AG04450 (cell line): ENCODE measurements at regions not wholly inside any gene's neighbourhood (a gene's known extent, or its start where the extent isn't known, plus 50 kb on each side); places are given as distances from the start of the nearest gene placed in this dataset.

Experiments used
- CTCF ChIA-PET: fragments of 300-600, 350-600 bp; formaldehyde crosslinking; extraction: SDS; loops from one replicate; lab custom pipeline; 2022; ENCODE audit warnings: antibody characterized with exemption, inconsistent platforms; lab: Charles Lee
- POLR2A ChIA-PET: fragments of 350-600 bp; formaldehyde crosslinking; extraction: SDS; loops from one replicate; lab custom pipeline; 2021; ENCODE audit warnings: antibody characterized with exemption, inconsistent platforms; lab: Yijun Ruan, JAX
- DNase-seq: peaks from one replicate; pipeline ENCODE4 v3.0.0-alpha.2; 2011; ENCODE audit warnings: low read depth, low spot score
- H3K27ac ChIP-seq: one replicate; pipeline ENCODE4 v1.5.1; 2012; ENCODE audit warnings: low read depth, low read length, control low read depth
- H3K27me3 ChIP-seq: one replicate; pipeline ENCODE4 v1.6.0; 2012; ENCODE audit warnings: low read length; ENCODE audit not compliant: control insufficient read depth, insufficient read depth
- H3K4me3 ChIP-seq: 2 replicates; pipeline ENCODE4 v1.5.1; 2011; ENCODE audit warnings: mild to moderate bottlenecking, low read depth, low read length, control low read depth
- H3K9me3 ChIP-seq: 2 replicates; pipeline ENCODE4 v1.5.1; 2012; ENCODE audit warnings: low read length; ENCODE audit not compliant: control insufficient read depth, insufficient read depth
- TF ChIP-seq, protein P1 (sequence below): IDR thresholded peaks from 2 replicates; pipeline ENCODE4 v1.5.1; 2011; ENCODE audit warnings: low read depth, low read length, control low read depth, inconsistent platforms

GRCh38 chr2:145652036-145652435 is 1132.1 kb upstream of the ZEB2 start:
- Histone ChIP-seq H3K27ac (no peak overlapping the region), H3K27me3 (no peaks in the 10 kb centered on the region), H3K9me3 (no peaks in the 10 kb centered on the region), H3K4me3 (no peak overlapping the region)
- TF ChIP-seq, protein P1, sequence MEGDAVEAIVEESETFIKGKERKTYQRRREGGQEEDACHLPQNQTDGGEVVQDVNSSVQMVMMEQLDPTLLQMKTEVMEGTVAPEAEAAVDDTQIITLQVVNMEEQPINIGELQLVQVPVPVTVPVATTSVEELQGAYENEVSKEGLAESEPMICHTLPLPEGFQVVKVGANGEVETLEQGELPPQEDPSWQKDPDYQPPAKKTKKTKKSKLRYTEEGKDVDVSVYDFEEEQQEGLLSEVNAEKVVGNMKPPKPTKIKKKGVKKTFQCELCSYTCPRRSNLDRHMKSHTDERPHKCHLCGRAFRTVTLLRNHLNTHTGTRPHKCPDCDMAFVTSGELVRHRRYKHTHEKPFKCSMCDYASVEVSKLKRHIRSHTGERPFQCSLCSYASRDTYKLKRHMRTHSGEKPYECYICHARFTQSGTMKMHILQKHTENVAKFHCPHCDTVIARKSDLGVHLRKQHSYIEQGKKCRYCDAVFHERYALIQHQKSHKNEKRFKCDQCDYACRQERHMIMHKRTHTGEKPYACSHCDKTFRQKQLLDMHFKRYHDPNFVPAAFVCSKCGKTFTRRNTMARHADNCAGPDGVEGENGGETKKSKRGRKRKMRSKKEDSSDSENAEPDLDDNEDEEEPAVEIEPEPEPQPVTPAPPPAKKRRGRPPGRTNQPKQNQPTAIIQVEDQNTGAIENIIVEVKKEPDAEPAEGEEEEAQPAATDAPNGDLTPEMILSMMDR = no peak
- CTCF ChIA-PET = interaction anchor here (0.6 to 1.3 kb wide), 2 partner anchors 660 to 1657 kb away, joined by 3 to 4 read pairs; no protein-coding TSS in a partner anchor
- POLR2A ChIA-PET = interaction anchor here (0.8 to 1.5 kb wide), 4 partner anchors 99 to 1056 kb away, joined by 3 to 6 read pairs (median 3); no protein-coding TSS in a partner anchor
- DNase-seq = no peak

- Histone ChIP-seq H3K27me3 (no peaks in the 10 kb centered on the region), H3K4me3 (no peak overlapping the region), H3K27ac (no peak overlapping the region), H3K9me3 (no peaks in the 10 kb centered on the region)
- TF ChIP-seq, protein P1 = no peak
- DNase-seq = no peak
- CTCF ChIA-PET = no interaction called here
- POLR2A ChIA-PET = no interaction called here
Observed at GRCh38 chr2:145650226-145650625, 1130.3 kb upstream of the ZEB2 start.

DNA sequence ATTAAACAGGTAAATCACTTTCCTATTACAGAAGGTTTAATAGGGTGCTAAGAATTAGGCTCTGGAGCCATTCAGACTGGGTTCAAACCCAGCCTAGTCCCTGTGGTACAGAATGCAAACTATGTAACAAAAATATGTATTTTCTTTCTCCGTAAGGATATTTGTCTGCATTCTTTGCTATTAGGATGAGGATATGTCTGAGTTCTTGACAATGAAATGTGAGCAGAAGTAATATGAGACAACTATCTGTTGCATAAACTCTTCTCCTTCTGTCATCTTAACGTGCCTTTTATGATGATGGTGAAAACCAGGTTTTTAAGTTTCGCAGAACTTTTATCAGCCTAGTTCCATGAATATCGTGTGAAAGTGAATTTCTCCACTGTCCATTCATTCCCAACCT is 1129.1 kb upstream of the ZEB2 start:
- TF ChIP-seq, protein P1 = no peak
- CTCF ChIA-PET = no interaction called here
- Histone ChIP-seq H3K27me3 (no peaks in the 10 kb centered on the region), H3K9me3 (no peaks in the 10 kb centered on the region), H3K4me3 (no peak overlapping the region), H3K27ac (no peak overlapping the region)
- POLR2A ChIA-PET = no interaction called here
- DNase-seq = no peak

- Histone ChIP-seq H3K27me3 (no peaks in the 10 kb centered on the region), H3K27ac (no peak overlapping the region), H3K9me3 (no peaks in the 10 kb centered on the region), H3K4me3 (no peak overlapping the region)
- TF ChIP-seq, protein P1 = no peak
- POLR2A ChIA-PET = no interaction called here
- CTCF ChIA-PET = interaction anchor here (0.7 kb wide), 1 partner anchor 1545 kb away, joined by 3 read pairs; no protein-coding TSS in a partner anchor
- no peak for DNase-seq
Observed at GRCh38 chr2:145644820-145645302, 1124.9 kb upstream of the ZEB2 start.

- H3K27ac ChIP-seq = no peak overlapping the region
- CTCF ChIA-PET = interaction anchor here (1.1 kb wide), 1 partner anchor 9 kb away, joined by 3 read pairs; no protein-coding TSS in a partner anchor
- no peak for DNase-seq
- POLR2A ChIA-PET = no interaction called here
- H3K27me3 ChIP-seq = no peaks in the 10 kb centered on the region
- H3K9me3 ChIP-seq = no peaks in the 10 kb centered on the region
- H3K4me3 ChIP-seq = no peak overlapping the region
- TF ChIP-seq, protein P1 = peak; percentile 13; the same call in 1 of the 2 replicates
Observed at GRCh38 chr2:145638675-145639074, 1118.8 kb upstream of the ZEB2 start.
